Esophagus squamous epithelium (tissue), 4 donors: ENCODE measurements at regions not wholly inside any gene's neighbourhood (a gene's known extent, or its start where the extent isn't known, plus 50 kb on each side); places are given as distances from the start of the nearest gene placed in this dataset.

Experiments used
- CTCF ChIP-seq, 6 experiments: fragments of 450-650 bp in 4 of 6; fragments of 200-600 bp in 2 of 6; sonication (generic) in 2 of 6; IDR thresholded peaks; one replicate each; pipeline ENCODE4 v1.5.1; 2016 to 2019; ENCODE audit warnings: antibody characterized with exemption in 6 of 6, mild to moderate bottlenecking in 4 of 6, moderate library complexity in 4 of 6
- POLR2A ChIP-seq, 4 donors: fragments of 450-650 bp; IDR thresholded peaks; one replicate each; pipeline ENCODE4 v1.6.1; 2017; ENCODE audit warnings: antibody characterized with exemption in 4 of 4, mild to moderate bottlenecking in 4 of 4, moderate library complexity in 3 of 4

- TF ChIP-seq CTCF (IDR thresholded peaks at IDR 0.05) (no peak), POLR2A (IDR thresholded peaks at IDR 0.05) (no peak)
These were observed 54.1 kb upstream of the AP1S2 start for GRCh38 chrX:15908603-15909290.
